PC-3 (cell line): ENCODE measurements at regions not wholly inside any gene's neighbourhood (a gene's known extent, or its start where the extent isn't known, plus 50 kb on each side); places are given as distances from the start of the nearest gene placed in this dataset.

Experiments
- EZH2 ChIP-seq: fragments of 300-600 bp; sonication (generic); IDR thresholded peaks from one replicate; pipeline ENCODE4 v1.6.1; 2017; ENCODE audit warnings: antibody characterized with exemption, mild to moderate bottlenecking, low read length; ENCODE audit not compliant: unreplicated experiment
- EZH2phosphoT487 ChIP-seq: fragments of 300-600 bp; sonication (generic); IDR thresholded peaks from 2 replicates; pipeline ENCODE4 v1.6.1; 2018; ENCODE audit warnings: mild to moderate bottlenecking, antibody characterized with exemption, low read length, borderline replicate concordance
- TF ChIP-seq, protein P1 (sequence below): fragments of 300-600 bp; sonication (generic); conservative IDR thresholded peaks from 2 replicates; pipeline ENCODE4 v1.5.1; 2017; ENCODE audit warnings: antibody characterized with exemption, low read depth, mild to moderate bottlenecking, low read length

DNA sequence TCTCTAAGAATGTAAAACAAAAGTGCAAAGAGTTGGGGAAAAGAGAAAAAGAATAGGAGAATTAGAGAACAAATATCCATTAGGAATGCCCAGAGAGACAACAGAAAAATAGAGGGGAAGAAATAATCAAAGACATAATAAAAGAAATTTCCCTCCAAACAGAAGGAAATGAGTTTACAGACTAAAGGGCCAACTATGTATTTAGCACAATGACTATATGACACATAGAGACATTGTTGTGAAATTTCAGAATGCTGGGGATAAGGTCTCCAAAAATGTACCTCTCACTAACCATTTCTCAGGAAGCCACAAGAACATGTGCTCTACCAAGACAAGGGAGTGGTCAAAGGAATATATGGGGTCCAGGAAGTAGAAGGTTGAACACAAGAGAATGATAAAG, 121.0 kb upstream of the ACSL4 start:
- TF ChIP-seq, protein P1, sequence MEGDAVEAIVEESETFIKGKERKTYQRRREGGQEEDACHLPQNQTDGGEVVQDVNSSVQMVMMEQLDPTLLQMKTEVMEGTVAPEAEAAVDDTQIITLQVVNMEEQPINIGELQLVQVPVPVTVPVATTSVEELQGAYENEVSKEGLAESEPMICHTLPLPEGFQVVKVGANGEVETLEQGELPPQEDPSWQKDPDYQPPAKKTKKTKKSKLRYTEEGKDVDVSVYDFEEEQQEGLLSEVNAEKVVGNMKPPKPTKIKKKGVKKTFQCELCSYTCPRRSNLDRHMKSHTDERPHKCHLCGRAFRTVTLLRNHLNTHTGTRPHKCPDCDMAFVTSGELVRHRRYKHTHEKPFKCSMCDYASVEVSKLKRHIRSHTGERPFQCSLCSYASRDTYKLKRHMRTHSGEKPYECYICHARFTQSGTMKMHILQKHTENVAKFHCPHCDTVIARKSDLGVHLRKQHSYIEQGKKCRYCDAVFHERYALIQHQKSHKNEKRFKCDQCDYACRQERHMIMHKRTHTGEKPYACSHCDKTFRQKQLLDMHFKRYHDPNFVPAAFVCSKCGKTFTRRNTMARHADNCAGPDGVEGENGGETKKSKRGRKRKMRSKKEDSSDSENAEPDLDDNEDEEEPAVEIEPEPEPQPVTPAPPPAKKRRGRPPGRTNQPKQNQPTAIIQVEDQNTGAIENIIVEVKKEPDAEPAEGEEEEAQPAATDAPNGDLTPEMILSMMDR: no peak
- TF ChIP-seq EZH2 (no peak), EZH2phosphoT487 (no peak)
